ENCODE measurements at regions not wholly inside any gene's neighbourhood (a gene's known extent, or its start where the extent isn't known, plus 50 kb on each side); places are given as distances from the start of the nearest gene placed in this dataset.

- no peak for DNase-seq
- no peak for TF ChIP-seq GATA1 (IDR thresholded peaks at IDR 0.05; ENCODE audit: low read depth, low read length)
- no peak for TF ChIP-seq POLR2A (IDR thresholded peaks at IDR 0.05; ENCODE audit: low read length)
Measured at GRCh38 chr6:51415501-51415900, 596.8 kb downstream of the TFAP2B start.

GRCh38 chr6:51429017-51429712, 610.5 kb downstream of the TFAP2B start:
- DNase-seq, result no peak
- TF ChIP-seq GATA1 (IDR thresholded peaks at IDR 0.05; ENCODE audit: low read depth, low read length) (no peak), POLR2A (IDR thresholded peaks at IDR 0.05; ENCODE audit: low read length) (no peak)

- TF ChIP-seq GATA1 (IDR thresholded peaks at IDR 0.05; ENCODE audit: low read depth, low read length) (no peak), POLR2A (IDR thresholded peaks at IDR 0.05; ENCODE audit: low read length) (no peak)
Measured at GRCh38 chr6:51430589-51430988, 611.9 kb downstream of the TFAP2B start.

GRCh38 chr6:51432481-51432880, 613.8 kb downstream of the TFAP2B start:
- no peak for DNase-seq
- TF ChIP-seq POLR2A (IDR thresholded peaks at IDR 0.05; ENCODE audit: low read length) (no peak), GATA1 (IDR thresholded peaks at IDR 0.05; ENCODE audit: low read depth, low read length) (no peak)

More at GRCh38 chr6:51430589-51430988, 611.9 kb downstream of the TFAP2B start:
- no peak for DNase-seq

DNA sequence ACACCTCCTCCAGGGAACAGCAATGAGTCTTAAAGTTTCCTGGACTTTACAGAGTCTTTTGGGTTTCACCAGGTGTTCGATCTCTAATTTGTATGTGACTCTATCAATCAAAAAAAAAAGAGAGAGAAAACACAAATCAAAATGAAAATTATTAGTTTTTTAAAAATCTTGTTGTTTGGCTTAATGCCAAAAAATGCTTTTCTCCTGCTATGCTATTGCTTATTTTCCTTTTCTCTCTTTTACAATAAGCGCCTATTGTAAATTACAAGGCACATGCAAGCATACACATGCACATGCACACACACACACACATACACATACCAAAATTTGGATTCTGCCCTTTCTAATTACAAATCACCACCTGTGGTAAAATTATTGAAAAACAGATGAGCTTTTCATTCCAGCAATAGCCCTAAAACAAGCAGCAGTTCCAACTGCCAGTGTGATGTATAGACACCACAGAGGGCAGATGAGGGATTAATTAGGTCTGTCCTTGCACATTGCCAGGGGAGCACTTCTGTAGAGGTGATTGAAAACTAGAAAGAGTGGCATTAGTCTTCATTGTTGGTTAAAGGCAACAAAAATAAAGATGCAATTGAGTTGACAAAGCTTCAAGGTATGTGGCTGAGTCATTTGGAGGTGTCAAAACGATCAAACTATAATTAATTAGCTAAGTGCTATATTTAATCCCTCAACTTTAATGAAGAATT, 631.7 kb downstream of the TFAP2B start:
- TF ChIP-seq GATA1 (IDR thresholded peaks at IDR 0.05; ENCODE audit: low read depth, low read length), result no peak
- no peak for TF ChIP-seq POLR2A (IDR thresholded peaks at IDR 0.05; ENCODE audit: low read length)
- no peak for DNase-seq

DNA sequence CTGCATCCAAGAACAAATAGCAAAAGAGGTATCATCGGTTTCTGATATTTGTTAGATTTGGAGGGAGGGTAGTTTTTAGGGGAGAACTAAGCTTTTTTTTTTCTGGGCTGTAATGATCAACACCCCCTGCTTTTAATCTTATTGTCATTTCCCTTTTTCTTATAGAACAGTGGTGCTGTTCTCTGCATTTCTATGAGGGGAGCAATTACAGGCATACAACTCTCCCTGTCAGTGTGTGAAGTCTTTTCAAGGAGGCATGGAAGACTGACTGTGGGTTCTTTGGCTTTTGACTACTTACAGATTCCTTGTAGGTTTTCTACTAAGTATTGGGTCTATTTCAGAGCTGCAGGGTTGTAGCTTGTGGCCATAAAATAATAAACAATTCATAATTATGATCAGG, 632.3 kb downstream of the TFAP2B start:
- TF ChIP-seq GATA1 (IDR thresholded peaks at IDR 0.05; ENCODE audit: low read depth, low read length) (no peak), POLR2A (IDR thresholded peaks at IDR 0.05; ENCODE audit: low read length) (no peak)
- DNase-seq, result no peak

DNA sequence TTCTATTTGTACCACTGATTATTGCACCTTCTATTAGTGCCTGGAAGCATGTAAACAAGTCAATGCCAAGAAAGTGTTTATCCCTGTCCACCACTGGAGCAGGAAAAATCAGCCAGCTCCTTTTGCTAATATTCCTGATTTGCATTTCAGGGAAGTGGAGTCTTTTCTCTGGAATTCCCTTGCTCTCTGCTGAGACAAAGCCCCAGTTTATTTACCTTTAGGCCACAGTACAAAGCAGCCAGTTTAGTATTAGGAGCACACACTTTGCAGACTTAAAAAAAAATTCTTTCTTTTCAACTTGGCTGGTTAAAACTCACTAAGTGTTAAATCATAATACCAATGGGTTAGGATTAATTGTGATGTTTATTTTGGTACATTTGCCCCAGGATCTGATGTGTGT, 631.1 kb downstream of the PKHD1 start:
- TF ChIP-seq POLR2A (IDR thresholded peaks at IDR 0.05; ENCODE audit: low read length) (no peak), GATA1 (IDR thresholded peaks at IDR 0.05; ENCODE audit: low read depth, low read length) (no peak)
- DNase-seq, result no peak

DNA sequence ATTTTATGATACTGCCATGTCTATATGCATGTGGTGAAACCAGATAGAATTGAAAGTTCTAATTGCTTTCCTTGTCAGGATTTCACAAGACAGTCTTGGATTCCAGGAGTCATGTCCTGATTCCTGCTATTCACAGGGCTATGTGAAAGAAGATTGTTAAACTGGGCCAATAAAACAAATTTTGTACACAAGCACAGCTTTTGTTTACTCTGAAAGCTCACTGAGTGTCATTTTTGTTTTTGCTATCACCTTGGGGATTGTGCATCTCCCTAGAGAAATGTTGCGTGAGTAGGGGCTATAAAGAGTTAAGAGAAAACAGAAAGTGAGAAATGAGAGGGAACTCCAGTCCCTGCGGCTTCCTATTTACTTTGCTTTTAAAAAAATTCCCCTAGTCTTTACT, 627.5 kb downstream of the PKHD1 start:
- TF ChIP-seq POLR2A (IDR thresholded peaks at IDR 0.05; ENCODE audit: low read length) (no peak), GATA1 (IDR thresholded peaks at IDR 0.05; ENCODE audit: low read depth, low read length) (no peak)

GRCh38 chr6:51462896-51463295, 624.5 kb downstream of the PKHD1 start:
- TF ChIP-seq POLR2A (IDR thresholded peaks at IDR 0.05; ENCODE audit: low read length) (no peak), GATA1 (IDR thresholded peaks at IDR 0.05; ENCODE audit: low read depth, low read length) (no peak)
- no peak for DNase-seq

More for the DNA sequence above, 627.5 kb downstream of the PKHD1 start:
- DNase-seq, result no peak

GRCh38 chr6:51463321-51463720, 624.1 kb downstream of the PKHD1 start:
- no peak for DNase-seq
- TF ChIP-seq POLR2A (IDR thresholded peaks at IDR 0.05; ENCODE audit: low read length) (no peak), GATA1 (IDR thresholded peaks at IDR 0.05; ENCODE audit: low read depth, low read length) (no peak)

DNA sequence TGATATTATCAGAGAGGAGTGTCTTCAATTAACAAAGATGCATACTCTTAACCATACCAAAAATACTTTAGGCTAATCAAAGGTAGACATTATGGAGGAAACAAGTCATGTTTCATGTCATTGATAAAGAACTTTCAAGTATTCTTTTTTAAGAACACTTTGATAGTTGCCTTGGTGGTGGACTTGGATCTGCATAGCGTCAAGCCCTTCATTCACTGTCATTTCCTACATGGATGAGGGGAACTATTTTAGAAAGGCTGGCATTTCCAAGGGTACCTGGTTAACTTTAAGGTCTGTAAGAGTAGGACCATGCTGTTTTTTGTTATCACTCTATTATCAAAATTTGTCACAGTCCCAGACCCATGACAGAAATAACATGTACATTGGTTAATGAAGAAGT, 622.5 kb downstream of the PKHD1 start:
- TF ChIP-seq GATA1 (IDR thresholded peaks at IDR 0.05; ENCODE audit: low read depth, low read length), result no peak
- no peak for TF ChIP-seq POLR2A (IDR thresholded peaks at IDR 0.05; ENCODE audit: low read length)
- DNase-seq, result no peak

- no peak for DNase-seq
- TF ChIP-seq GATA1 (IDR thresholded peaks at IDR 0.05; ENCODE audit: low read depth, low read length) (no peak), POLR2A (IDR thresholded peaks at IDR 0.05; ENCODE audit: low read length) (no peak)
Measured at GRCh38 chr6:51466427-51466826, 621.0 kb downstream of the PKHD1 start.

DNA sequence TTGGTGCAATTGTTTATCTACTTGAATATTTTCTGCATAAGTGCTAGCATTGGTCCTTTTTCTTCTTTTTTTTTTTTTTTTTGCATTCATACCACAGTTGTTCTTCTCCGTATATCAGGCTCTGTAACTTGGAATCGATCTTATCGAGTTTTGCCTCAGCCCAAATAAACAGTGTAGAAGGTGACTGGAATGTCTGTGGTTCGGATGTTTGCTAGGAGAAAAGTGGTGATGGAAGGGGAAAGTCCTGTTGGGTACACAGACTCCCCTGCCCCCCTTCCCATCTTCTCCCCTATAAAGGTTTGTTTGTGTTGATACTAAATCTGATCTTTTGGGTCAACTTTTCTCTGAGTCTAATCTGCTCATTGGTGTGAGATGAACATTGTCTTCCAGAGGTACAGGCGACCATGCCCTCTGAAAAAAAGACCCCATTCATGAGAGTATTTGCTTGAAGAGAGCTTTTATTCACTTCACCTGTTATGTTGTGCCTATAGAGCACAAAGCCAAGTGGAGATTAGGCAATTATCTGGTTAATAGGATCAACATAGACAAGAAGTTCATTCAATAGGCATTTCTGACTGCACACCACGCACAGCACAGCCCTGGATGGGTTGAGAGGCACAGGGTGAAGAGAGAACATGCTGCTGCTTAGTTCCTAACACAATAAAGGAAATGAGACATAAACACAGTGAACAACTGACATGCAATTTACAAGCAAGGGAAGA, 620.0 kb downstream of the PKHD1 start:
- no peak for TF ChIP-seq POLR2A (IDR thresholded peaks at IDR 0.05; ENCODE audit: low read length)
- TF ChIP-seq GATA1 (IDR thresholded peaks at IDR 0.05; ENCODE audit: low read depth, low read length), result no peak
- DNase-seq, result no peak

GRCh38 chr6:51468704-51469103, 618.7 kb downstream of the PKHD1 start:
- no peak for DNase-seq
- TF ChIP-seq POLR2A (IDR thresholded peaks at IDR 0.05; ENCODE audit: low read length) (no peak), GATA1 (IDR thresholded peaks at IDR 0.05; ENCODE audit: low read depth, low read length) (no peak)

All from erythroblast (primary cell).